GM12878 (cell line): ENCODE measurements at regions not wholly inside any gene's neighbourhood (a gene's known extent, or its start where the extent isn't known, plus 50 kb on each side); places are given as distances from the start of the nearest gene placed in this dataset.

ENCODE experiments used
- CTCF ChIP-seq, 3 experiments: IDR thresholded peaks in 2 of 3; conservative IDR thresholded peaks in 1 of 3; 2 replicates each; pipeline ENCODE4 v1.5.1; 2011; ENCODE audit warnings: low read depth in 3 of 3, low read length in 3 of 3, mild to moderate bottlenecking in 3 of 3, control low read depth in 2 of 3, moderate library complexity in 2 of 3, inconsistent platforms in 1 of 3, mixed read lengths in 1 of 3; ENCODE audit not compliant: control insufficient read depth in 2 of 3, insufficient read depth in 1 of 3; ENCODE audit errors: extremely low read depth in 1 of 3
- EED ChIP-seq: sonication (generic); IDR thresholded peaks from 2 replicates; pipeline ENCODE4 v1.6.1; 2016; ENCODE audit warnings: antibody characterized with exemption, low read depth
- EZH2 ChIP-seq: IDR thresholded peaks from 2 replicates; pipeline ENCODE4 v1.6.1; 2012; ENCODE audit warnings: low read depth, mild to moderate bottlenecking, control low read depth, inconsistent platforms, low read length, borderline replicate concordance; ENCODE audit not compliant: control insufficient read depth
- HDGF ChIP-seq: fragments of 450-650 bp; IDR thresholded peaks from 2 replicates; pipeline ENCODE4 v1.6.1; 2016; ENCODE audit warnings: antibody characterized with exemption
- NFYB ChIP-seq: IDR thresholded peaks from 2 replicates; pipeline ENCODE4 v1.6.1; 2011; ENCODE audit warnings: low read depth, mild to moderate bottlenecking, low read length, improper control_type of control experiment, moderate library complexity; ENCODE audit not compliant: insufficient read depth
- PBX3 ChIP-seq: IDR thresholded peaks from 2 replicates; pipeline ENCODE4 v1.6.1; 2011; ENCODE audit warnings: mild to moderate bottlenecking, low read depth, low read length, moderate library complexity; ENCODE audit not compliant: insufficient replicate concordance
- POLR2A ChIP-seq: IDR thresholded peaks from 2 replicates; pipeline ENCODE4 v1.6.1; 2011; ENCODE audit warnings: low read depth, mild to moderate bottlenecking, low read length
- POLR2AphosphoS5 ChIP-seq: IDR thresholded peaks from 2 replicates; pipeline ENCODE4 v1.6.1; 2011; ENCODE audit warnings: mild to moderate bottlenecking, low read length, inconsistent platforms
- RELB ChIP-seq: fragments of 450-650 bp; IDR thresholded peaks from 2 replicates; pipeline ENCODE4 v1.6.1; 2017; ENCODE audit warnings: low read depth, mild to moderate bottlenecking, moderate library complexity
- SUZ12 ChIP-seq: fragments of 200-600 bp; sonication (generic); IDR thresholded peaks from one replicate; pipeline ENCODE4 v1.6.1; 2018; ENCODE audit warnings: antibody characterized with exemption, mild to moderate bottlenecking; ENCODE audit not compliant: unreplicated experiment
- TAF1 ChIP-seq: IDR thresholded peaks from 2 replicates; pipeline ENCODE4 v1.6.1; 2011; ENCODE audit warnings: mild to moderate bottlenecking, low read depth, low read length, borderline replicate concordance
- USF2 ChIP-seq: IDR thresholded peaks from 2 replicates; pipeline ENCODE4 v1.6.1; 2011; ENCODE audit warnings: low read depth, low read length, improper control_type of control experiment, borderline replicate concordance

GRCh38 chr6:170229851-170230519, 60.9 kb downstream of the DLL1 start:
- TF ChIP-seq POLR2AphosphoS5 (no peak), CTCF (IDR thresholded peaks at IDR 0.05 in 2 of 3, conservative IDR thresholded peaks at IDR 0.05 in 1 of 3; ENCODE audit: control insufficient read depth in 2 of 3, extremely low read depth in 1 of 3, insufficient read depth in 1 of 3, low read depth in 3 of 3, low read length in 3 of 3) (no peak), NFYB (no peak), EED (no peak), POLR2A (no peak), HDGF (no peak), RELB (no peak), TAF1 (no peak), PBX3 (no peak), EZH2 (no peak), SUZ12 (no peak), USF2 (no peak)
